GM12878 (cell line): ENCODE measurements at regions not wholly inside any gene's neighbourhood (a gene's known extent, or its start where the extent isn't known, plus 50 kb on each side); places are given as distances from the start of the nearest gene placed in this dataset.

Experiments
- CBFB ChIP-seq: IDR thresholded peaks from 2 replicates; pipeline ENCODE4 v1.6.1; 2016; ENCODE audit warnings: antibody characterized with exemption, low read depth
- EGR1 ChIP-seq, 2 experiments: IDR thresholded peaks; 1 replicate in 1 of 2; 2 replicates in 1 of 2; pipeline ENCODE4 v1.6.1; 2011 to 2012; ENCODE audit warnings: low read depth in 2 of 2, low read length in 2 of 2, borderline replicate concordance in 1 of 2, mild to moderate bottlenecking in 1 of 2, moderate library complexity in 1 of 2
- ETV6 ChIP-seq, 2 experiments: fragments of 450-650 bp in 1 of 2; IDR thresholded peaks in 1 of 2; conservative IDR thresholded peaks in 1 of 2; 2 replicates each; pipeline ENCODE4 v1.6.1; 2014; ENCODE audit warnings: antibody characterized with exemption in 1 of 2, borderline replicate concordance in 1 of 2, low read depth in 1 of 2, mild to moderate bottlenecking in 1 of 2, moderate library complexity in 1 of 2
- MYC ChIP-seq: IDR thresholded peaks from 2 replicates; pipeline ENCODE4 v1.6.1; 2011; ENCODE audit warnings: mild to moderate bottlenecking, low read length, moderate library complexity, inconsistent platforms; ENCODE audit not compliant: insufficient read depth, insufficient replicate concordance, insufficient read length, severe bottlenecking
- NFYB ChIP-seq: IDR thresholded peaks from 2 replicates; pipeline ENCODE4 v1.6.1; 2011; ENCODE audit warnings: low read depth, mild to moderate bottlenecking, low read length, improper control_type of control experiment, moderate library complexity; ENCODE audit not compliant: insufficient read depth
- POLR2A ChIP-seq: IDR thresholded peaks from 2 replicates; pipeline ENCODE4 v1.6.1; 2011; ENCODE audit warnings: low read depth, mild to moderate bottlenecking, low read length
- SIN3A ChIP-seq: IDR thresholded peaks from 2 replicates; pipeline ENCODE4 v1.6.1; 2012; ENCODE audit warnings: low read depth, low read length, improper control_type of control experiment
- YY1 ChIP-seq: IDR thresholded peaks from 2 replicates; pipeline ENCODE4 v1.6.1; 2011; ENCODE audit warnings: low read depth, mild to moderate bottlenecking, low read length
- ZNF207 ChIP-seq: fragments of 450-650 bp; IDR thresholded peaks from 2 replicates; pipeline ENCODE4 v1.6.1; 2014; ENCODE audit warnings: antibody characterized with exemption, mild to moderate bottlenecking, borderline replicate concordance
- ZNF217 ChIP-seq: fragments of 450-650 bp; IDR thresholded peaks from 2 replicates; pipeline ENCODE4 v1.6.1; 2017; ENCODE audit warnings: antibody characterized with exemption, mild to moderate bottlenecking
- TF ChIP-seq, protein P1 (sequence below): IDR thresholded peaks from 2 replicates; pipeline ENCODE4 v1.6.1; 2012; ENCODE audit warnings: low read depth, low read length, improper control_type of control experiment
- TF ChIP-seq, protein P2 (sequence below), 3 experiments: IDR thresholded peaks in 2 of 3; conservative IDR thresholded peaks in 1 of 3; 2 replicates each; pipeline ENCODE4 v1.5.1; 2011; ENCODE audit warnings: low read depth in 3 of 3, low read length in 3 of 3, mild to moderate bottlenecking in 3 of 3, control low read depth in 2 of 3, moderate library complexity in 2 of 3, inconsistent platforms in 1 of 3, mixed read lengths in 1 of 3; ENCODE audit not compliant: control insufficient read depth in 2 of 3, insufficient read depth in 1 of 3; ENCODE audit errors: extremely low read depth in 1 of 3

DNA sequence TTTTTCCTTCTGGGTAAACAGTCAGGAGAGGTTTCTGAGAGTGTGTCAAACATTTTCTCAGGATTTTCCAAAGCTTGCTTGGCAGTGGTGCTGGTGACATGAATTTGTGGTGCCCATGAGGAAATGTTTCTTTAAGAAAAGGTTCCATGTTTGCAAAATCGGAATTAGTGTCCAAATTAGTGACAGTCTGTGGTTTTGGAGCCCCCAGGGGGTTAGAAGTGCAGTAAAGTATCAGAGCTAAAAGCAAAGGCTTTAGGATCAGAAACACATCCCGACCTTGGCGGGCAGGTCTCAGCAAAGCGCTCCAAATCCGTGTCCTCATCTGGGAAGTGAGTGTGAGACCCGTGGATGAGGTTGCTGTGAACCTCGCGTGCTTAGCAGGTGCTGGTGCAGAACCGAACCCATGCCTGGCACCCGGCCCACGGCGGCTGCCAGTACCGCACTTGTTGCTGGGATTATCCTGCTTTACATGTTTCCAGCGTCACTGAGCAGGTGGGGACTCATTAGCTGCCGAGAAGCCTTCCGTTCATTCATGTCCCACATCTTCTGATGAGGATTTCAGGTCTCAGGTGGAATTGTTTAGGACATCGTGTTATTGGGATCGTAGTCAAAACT, 70.8 kb upstream of the COL5A1 start:
- TF ChIP-seq, protein P1, sequence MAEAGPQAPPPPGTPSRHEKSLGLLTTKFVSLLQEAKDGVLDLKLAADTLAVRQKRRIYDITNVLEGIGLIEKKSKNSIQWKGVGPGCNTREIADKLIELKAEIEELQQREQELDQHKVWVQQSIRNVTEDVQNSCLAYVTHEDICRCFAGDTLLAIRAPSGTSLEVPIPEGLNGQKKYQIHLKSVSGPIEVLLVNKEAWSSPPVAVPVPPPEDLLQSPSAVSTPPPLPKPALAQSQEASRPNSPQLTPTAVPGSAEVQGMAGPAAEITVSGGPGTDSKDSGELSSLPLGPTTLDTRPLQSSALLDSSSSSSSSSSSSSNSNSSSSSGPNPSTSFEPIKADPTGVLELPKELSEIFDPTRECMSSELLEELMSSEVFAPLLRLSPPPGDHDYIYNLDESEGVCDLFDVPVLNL: no peak
- TF ChIP-seq MYC (no peak), POLR2A (no peak), CBFB (no peak), EGR1 (IDR thresholded peaks at IDR 0.05; ENCODE audit: borderline replicate concordance in 1 of 2, low read depth in 2 of 2, low read length in 2 of 2) (no peak), ZNF207 (no peak), YY1 (no peak), NFYB (no peak), ZNF217 (no peak), ETV6 (conservative IDR thresholded peaks at IDR 0.05 in 1 of 2, IDR thresholded peaks at IDR 0.05 in 1 of 2; ENCODE audit: borderline replicate concordance in 1 of 2, low read depth in 1 of 2) (no peak), SIN3A (no peak)
- TF ChIP-seq, protein P2, sequence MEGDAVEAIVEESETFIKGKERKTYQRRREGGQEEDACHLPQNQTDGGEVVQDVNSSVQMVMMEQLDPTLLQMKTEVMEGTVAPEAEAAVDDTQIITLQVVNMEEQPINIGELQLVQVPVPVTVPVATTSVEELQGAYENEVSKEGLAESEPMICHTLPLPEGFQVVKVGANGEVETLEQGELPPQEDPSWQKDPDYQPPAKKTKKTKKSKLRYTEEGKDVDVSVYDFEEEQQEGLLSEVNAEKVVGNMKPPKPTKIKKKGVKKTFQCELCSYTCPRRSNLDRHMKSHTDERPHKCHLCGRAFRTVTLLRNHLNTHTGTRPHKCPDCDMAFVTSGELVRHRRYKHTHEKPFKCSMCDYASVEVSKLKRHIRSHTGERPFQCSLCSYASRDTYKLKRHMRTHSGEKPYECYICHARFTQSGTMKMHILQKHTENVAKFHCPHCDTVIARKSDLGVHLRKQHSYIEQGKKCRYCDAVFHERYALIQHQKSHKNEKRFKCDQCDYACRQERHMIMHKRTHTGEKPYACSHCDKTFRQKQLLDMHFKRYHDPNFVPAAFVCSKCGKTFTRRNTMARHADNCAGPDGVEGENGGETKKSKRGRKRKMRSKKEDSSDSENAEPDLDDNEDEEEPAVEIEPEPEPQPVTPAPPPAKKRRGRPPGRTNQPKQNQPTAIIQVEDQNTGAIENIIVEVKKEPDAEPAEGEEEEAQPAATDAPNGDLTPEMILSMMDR (IDR thresholded peaks at IDR 0.05 in 2 of 3, conservative IDR thresholded peaks at IDR 0.05 in 1 of 3; ENCODE audit: control insufficient read depth in 2 of 3, extremely low read depth in 1 of 3, insufficient read depth in 1 of 3, low read depth in 3 of 3, low read length in 3 of 3): no peak
